Gastroesophageal sphincter (tissue), 3 donors: ENCODE measurements at regions not wholly inside any gene's neighbourhood (a gene's known extent, or its start where the extent isn't known, plus 50 kb on each side); places are given as distances from the start of the nearest gene placed in this dataset.

ENCODE experiments used
- POLR2A ChIP-seq, 2 donors: fragments of 450-650 bp; IDR thresholded peaks; one replicate each; pipeline ENCODE4 v1.6.1; 2017; ENCODE audit warnings: antibody characterized with exemption in 2 of 2, mild to moderate bottlenecking in 2 of 2, moderate library complexity in 1 of 2
- POLR2AphosphoS5 ChIP-seq: sonication (generic); formaldehyde crosslinking; IDR thresholded peaks from one replicate; pipeline ENCODE4 v1.6.1; 2017; ENCODE audit warnings: antibody characterized with exemption
- TF ChIP-seq, protein P1 (sequence below), 4 experiments: fragments of 200-600 bp in 2 of 4; fragments of 450-650 bp in 2 of 4; sonication (generic) in 1 of 4; IDR thresholded peaks; one replicate each; pipeline ENCODE4 v1.5.1; 2017 to 2019; ENCODE audit warnings: antibody characterized with exemption in 4 of 4, mild to moderate bottlenecking in 2 of 4, moderate library complexity in 2 of 4

DNA sequence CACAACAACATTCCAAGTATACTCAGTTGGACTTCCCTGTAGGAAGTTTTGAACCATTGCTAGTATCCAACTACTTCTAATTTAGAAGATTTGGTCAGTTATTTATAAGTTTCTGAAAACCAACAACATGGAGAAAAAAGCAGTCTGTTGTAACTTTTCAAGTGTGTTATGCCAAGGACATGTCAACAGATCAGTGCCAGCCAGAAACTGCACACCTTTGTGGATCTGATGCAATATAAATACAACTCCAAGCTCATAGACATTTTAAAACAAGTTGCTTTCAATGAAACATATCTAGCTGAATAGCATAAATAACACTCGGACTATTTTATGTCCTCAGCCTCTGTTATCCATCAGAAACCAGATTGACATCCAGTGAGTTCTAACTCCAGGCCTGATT, 58.3 kb upstream of the CARMIL1 start:
- TF ChIP-seq, protein P1, sequence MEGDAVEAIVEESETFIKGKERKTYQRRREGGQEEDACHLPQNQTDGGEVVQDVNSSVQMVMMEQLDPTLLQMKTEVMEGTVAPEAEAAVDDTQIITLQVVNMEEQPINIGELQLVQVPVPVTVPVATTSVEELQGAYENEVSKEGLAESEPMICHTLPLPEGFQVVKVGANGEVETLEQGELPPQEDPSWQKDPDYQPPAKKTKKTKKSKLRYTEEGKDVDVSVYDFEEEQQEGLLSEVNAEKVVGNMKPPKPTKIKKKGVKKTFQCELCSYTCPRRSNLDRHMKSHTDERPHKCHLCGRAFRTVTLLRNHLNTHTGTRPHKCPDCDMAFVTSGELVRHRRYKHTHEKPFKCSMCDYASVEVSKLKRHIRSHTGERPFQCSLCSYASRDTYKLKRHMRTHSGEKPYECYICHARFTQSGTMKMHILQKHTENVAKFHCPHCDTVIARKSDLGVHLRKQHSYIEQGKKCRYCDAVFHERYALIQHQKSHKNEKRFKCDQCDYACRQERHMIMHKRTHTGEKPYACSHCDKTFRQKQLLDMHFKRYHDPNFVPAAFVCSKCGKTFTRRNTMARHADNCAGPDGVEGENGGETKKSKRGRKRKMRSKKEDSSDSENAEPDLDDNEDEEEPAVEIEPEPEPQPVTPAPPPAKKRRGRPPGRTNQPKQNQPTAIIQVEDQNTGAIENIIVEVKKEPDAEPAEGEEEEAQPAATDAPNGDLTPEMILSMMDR (IDR thresholded peaks at IDR 0.05) = no peak
- TF ChIP-seq POLR2A (IDR thresholded peaks at IDR 0.05) = no peak
- no peak for TF ChIP-seq POLR2AphosphoS5
